ENCODE measurements at regions not wholly inside any gene's neighbourhood (a gene's known extent, or its start where the extent isn't known, plus 50 kb on each side); places are given as distances from the start of the nearest gene placed in this dataset.
"Not testable (repeated sequence)": the region's sequence is repeated elsewhere in the genome, so short reads cannot be mapped to it uniquely, and the experiment has no call there.

DNA sequence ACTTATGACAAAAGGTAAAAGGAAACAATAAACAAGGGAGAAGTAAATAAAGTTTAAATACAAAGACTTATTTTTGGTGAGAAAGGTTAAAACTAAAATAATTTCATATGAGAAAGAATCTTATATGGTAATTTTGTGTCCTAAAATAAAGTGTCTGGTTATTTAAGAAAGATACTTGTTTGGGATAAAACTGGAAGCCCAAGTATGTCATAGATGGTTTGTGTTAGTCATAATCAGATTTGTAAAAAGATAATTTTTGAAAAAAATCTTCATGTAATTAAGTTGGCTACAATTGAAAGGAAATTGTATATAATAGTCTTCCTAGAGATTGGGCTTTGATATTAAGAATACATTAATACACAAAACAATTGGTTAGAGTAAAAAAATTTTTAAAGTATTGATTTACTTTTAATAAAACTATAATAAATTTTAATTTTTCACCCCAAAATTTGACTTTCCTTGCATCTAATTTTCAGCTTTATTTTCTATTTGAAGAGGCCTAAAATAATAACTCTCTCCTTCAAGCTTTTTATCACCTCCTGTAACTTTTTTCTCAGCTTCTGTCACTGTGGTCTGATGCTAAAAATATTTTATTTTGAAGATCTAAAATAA is 315.6 kb downstream of the SLITRK5 start:
- no peak for DNase-seq

DNA sequence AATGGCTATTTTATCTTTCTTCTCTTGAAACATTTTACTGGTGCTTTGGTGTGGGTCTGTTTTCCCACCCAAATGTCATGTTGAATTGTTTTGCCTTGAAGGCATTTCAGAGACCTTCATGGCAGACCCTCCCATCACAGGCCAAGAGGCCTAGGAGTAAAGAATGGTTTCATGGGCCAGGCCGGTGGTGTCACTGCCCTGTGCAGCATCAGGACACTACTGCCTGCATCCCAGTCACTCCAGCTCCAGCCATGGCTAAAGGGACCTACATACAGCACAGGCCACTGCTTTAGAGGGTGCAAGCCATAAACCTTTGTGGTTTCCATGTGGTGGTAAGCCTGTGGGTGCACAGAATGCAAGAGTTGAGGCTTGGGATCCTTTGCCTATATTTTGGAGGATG is 326.9 kb downstream of the SLITRK5 start:
- no peak for DNase-seq

DNA sequence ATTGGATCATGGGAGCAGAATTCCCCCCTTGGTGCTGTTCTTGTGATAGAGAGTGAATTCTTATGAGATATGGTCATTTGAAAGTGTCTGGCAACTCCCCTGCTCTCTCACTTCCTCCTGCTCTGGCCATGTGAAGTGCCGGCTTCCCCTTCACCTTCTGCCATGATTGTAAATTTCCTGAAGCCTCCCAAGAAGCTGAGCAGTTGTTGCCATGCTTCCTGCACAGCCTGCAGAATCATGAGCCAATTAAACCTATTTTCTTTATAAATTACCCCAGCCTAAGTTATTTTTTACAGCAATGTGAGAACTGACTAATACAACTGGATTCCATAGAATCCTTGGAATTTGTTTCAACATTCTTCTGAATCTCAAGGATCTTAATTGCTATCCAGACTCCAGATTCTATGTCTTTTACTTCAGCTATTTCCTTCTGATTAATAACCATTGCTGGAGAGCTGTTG is 328.1 kb downstream of the SLITRK5 start:
- no peak for DNase-seq

DNA sequence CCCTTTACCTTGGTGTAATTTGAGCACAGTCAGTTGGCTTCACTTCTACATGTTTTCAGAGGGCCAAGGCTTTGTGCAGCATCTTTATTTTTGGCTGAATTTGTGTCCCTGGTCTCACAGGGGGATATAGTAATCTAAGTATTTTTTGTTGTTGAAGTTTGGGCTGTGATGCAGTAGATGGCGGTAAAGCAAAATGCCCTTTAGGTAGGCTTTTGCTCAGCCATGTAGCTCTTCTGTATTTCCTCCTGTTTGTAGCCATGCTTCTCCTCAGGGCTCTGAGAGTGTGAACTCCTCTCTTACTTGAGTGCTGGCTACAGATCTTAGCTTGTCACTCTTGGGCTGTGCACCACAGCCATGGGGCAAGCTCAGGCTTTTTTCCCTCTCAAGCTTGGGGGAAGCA is 328.6 kb downstream of the SLITRK5 start:
- no peak for DNase-seq

DNA sequence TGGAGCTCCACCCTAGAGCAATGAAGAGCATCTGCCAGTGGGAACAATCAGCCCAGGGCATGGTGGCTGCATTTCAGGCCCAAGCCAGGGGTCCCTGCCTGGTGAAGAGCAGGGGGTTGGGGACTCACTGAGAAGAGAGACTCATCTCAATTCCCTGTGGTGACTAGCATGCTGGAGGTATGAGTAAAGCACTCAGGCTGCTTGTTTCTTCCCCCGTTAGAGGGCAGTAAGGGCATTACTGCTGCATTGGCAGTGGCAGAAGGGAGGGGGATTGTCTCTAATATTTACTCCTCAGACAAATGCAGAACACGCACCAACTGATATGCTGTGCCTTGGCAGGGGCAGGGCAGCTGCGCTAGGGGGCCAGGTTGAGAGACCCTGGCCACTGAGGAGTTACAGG is 329.1 kb downstream of the SLITRK5 start:
- DNase-seq = no peak

DNA sequence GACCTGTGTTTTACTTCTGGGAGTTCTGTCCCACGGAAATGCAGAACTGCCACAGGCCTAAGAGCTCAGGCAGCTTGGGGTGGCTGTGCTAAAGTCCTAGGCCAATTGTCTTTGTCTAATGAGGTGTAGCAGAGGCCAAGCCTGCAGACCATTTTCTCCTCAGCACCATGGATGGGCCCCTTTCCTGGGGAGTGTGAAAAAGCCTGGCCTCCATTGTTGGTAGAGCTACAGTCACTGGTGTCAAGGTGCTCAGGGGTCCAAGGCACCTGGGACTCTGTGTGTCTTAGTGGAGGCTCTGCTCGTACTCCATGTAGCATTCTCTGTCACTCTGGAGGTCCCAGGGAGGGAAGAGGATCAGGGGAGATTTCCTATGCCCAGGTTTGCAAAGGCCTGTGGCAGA is 329.6 kb downstream of the SLITRK5 start:
- no peak for DNase-seq

DNA sequence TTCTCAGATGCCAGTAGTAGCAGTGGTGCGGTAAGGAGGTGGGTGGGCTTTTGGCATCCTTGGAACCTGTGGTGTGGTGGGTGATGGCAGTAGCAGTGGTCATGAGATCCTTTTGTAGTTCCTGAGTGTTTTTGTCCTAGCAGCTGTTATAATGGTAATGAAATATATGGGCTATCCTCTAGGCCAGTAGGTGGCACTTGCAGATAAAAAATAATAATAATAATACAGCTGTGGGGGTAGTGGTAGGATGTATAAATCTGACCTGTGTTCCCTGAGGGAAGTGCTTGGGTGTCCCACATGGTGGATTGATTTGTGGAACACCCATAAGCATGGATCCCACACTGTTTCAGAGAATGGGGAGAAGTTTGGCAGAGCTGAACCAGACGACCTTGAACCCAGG is 334.0 kb downstream of the SLITRK5 start:
- no peak for DNase-seq

DNA sequence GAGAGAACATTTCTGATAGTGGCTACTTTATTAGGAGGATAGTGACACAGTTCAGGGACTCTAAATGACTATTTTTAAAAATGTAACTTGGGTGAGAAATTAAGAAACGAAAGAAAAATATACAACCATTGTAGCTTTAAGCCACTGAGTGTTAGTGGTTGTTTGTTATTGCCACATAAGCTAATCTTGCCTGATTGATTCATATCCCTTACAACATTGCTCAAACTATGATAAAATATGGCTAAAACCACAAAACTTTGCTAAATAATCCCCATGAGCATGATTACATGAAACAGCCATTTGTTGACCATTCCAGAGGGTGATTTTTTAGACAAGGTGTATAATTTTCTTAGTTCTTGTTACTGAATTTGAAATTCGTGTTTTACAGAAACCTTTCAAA is 343.4 kb downstream of the SLITRK5 start:
- DNase-seq = no peak

DNA sequence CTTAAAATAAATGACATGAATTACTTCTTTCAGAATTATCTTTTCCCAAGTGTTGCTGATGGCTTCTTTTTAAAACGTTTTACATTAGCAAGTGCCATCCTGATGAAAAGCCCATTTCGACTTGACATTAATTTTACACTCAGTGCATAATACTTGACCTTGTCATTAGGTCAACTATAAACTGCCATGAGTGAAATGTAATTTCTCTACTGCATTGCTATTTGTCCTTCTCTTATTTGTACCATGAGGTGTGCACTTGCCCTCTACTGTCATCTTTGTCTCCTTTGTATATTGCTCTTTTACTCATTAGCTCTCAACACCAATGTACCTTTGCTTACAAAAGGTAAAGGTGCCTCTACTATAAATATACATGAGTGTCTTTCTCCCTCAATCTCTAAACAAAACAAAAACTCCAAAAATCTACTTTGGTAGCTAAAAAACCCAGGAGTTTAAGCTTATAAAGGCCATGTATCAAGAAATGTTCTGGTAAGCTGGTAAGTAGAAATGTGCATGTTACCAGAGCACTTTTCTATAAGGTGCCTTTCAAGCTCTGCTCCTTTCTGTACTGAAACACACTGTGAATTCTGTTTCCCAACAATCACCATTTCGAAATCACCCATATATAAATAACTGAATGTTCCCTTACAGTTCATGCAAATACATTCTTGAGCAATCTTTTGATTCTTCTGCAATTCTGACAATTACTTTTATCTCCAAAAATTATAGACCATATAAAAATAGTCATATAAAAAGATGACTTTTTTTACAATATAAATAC is 351.4 kb downstream of the SLITRK5 start:
- no peak for DNase-seq

DNA sequence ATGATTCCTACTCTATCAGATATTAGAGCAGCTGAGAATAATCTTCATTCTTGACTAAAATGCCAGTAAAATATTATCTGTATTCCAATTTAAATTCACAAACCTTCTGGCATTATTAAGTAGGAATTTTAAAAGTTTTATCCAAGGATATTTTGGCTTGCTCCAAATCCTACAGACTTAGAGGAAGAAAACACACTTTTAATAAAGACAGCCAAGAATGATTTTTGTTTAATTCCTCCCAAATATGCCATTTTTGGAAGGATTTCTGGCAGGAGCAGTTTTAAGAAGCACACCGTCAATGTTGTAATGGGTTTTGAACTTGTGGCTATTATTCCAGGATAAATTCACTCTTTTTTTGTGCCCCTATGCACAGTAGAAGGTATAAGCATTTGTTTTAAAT is 355.1 kb downstream of the SLITRK5 start:
- no peak for DNase-seq

DNA sequence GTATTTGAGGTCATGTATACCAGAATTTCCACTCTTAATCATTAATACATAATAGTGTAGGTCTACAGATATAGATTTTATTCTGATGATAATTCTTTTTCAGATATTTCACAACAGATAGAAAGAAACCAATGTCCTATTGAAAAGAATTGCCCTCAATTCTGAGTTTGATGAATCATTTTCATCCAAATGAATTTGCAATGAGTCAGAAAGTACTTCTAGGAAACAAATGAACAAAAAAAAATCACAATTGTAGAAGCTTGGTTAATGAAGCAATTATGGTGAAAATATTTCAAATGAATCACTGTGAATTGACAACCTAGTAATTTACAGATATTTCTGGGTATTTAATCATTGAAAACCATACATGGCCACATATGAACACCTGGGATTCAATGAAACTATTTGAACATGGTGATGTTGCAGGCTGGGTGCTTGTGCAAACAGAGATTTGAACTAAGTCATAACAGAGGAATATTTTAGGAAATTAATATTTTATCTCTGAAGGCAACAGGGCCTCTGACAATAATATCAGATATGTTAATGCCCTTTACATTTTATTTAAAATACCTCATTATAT is 360.9 kb downstream of the SLITRK5 start:
- DNase-seq = no peak

DNA sequence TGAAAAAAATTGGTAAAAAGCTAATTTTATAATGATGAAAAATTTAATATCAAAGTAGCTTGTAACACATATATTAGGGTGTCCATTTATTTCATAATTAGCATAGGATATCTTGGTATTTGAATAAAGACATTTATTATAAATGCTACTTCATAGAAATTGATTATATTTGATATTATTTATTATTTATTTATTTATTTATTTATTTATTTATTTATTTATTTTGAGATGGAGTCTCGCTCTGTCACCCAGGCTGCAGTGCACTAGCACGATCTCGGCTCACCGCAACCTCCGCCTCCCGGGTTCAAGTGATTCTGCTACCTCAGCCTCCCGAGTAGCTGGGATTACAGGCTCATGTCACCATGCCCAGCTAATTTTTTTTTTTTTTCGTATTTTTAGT is 365.0 kb downstream of the SLITRK5 start:
- DNase-seq = not testable (repeated sequence)

DNA sequence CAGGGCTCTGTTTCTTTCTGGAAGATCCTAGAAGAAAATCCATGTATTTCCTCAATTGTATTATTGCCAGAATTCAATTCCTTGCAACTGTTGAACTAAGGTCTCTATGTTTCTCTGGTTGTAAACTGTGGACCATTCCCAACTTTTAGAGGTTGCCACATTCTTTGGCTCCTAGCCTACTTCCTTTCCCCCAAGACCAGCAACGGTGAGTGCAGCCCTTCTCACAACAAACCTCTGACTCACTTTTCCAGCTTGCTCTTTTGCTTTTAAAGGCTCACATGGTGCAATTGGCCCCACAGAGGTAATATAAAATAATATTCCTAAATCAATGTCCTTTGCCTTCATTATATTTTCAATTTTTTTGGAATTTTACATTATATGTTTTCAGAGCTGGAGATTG is 371.3 kb downstream of the SLITRK5 start:
- DNase-seq = no peak

DNA sequence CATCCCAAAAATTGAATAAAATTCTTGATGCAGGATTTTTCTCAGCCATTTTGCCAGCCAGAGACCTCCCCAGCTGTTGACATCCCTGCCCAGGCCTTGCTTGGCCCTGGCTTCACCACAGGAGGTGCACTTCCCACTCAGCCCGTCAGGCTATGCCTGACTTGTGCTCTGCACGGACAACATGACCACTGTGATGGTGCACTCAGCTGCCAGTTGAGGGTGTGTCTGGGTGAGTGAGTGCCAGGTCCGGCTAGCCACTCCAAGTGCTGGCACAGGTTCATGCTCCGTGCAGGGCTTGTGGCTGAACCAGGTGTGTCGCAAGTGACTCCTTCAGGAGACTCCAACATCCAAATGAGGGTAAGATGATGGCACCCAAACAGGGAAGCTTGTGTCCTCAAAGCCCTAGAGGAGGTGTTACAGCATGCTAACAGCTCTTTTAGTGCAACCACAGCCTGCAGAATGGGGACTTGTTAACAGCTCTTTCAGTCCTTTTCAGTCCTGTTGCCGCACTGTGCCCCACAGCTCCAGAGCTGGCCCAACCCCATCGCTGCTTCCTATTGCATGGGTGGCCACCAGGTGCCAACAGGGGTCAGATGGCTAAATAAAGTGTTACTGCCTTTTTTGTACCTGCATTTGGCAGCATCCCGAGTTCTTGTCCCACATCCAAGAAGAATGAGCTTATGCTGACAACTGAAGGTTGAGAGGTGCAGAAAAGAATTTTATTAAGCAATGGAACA is 380.7 kb downstream of the SLITRK5 start:
- DNase-seq = no peak

DNA sequence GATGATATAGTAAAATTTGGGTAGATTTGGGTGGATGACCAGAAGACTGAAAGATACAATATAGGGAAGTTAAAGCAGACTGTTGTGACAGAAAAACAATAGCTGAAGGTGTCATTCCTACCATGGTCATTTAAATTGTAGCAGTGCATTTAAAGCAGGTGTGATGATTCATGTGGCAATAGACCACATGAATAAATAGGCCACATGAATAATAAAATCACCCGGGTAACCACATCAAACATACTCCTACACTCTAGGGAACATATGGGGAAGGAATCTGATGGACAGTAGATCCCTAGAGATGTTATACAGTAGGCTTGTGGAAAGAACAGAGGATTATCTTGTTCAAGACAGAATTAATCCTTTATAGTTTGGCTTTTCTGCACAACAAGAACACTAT is 392.6 kb downstream of the SLITRK5 start:
- no peak for DNase-seq

DNA sequence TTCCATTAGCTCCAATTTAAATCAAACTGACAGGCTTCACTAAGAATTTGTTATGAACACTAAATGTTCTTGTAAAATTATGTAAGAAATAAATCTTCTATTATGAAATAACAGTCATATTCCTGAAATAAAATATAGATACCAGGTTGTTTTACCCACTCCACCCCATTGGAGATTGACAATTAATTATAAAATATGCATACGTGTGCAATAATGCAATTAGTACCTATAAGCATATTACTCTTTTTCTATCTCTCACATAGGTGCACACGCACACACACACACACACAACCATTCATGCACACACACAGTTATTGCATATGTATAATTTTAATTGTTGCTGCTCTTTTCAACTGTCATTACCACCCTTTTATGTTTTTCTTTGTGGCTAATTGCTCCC is 395.7 kb downstream of the SLITRK5 start:
- DNase-seq = no peak

DNA sequence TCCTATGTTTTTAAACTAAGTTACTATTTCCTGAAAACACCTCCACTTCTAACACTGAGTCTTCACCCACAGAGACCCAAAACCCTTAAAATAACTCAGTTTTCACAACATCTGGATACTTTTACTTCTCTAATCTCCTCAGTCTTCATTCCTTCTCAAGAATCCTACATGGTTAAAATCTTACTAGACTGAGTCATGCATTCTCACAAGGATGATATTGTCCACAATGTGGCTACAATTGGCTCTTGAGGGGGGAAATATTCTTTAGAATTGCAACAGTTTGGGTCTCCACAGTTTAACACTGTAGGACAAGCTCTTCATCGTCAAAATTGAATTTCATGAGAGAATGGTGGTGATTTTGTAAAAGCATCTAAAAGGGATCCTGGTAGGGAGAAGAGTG is 397.1 kb downstream of the SLITRK5 start:
- DNase-seq = no peak

DNA sequence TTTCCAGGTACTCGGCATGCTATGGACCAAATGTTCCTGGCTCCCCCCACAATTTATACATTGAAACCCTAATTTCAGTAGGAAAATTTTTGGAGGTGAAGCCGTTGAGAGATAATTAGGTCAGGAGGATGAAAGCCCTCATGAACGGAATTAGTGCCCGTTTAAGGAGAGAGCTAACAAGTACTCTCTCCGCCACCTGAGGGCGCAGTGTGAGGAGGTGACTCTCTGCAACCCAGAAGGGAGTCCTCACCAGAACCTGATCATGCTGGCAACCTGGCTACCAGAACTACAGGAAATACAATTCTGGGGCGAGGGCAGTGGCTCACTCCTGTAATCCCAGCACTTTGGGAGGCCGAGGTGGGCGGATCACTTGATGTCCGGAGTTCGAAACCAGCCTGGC is 397.8 kb downstream of the SLITRK5 start:
- no peak for DNase-seq

DNA sequence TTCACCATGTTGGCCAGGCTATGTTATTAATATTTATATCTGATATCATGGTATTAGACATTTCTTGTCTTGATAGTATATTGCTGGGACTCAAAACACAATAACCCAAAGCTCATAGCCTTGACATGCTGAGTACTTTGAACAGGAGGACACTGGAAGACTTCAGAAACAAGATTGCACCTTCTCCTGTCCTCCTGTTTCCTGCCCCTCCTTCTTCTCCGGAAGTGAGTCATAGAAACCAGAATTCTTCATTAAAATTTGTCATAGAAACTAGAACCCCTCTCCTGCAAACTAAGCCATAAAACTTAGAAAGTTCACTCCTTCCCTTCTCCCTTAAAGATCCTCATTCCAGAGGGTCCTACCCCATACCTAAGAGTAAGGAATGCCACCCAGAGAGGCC is 400.2 kb downstream of the SLITRK5 start:
- DNase-seq = no peak

DNA sequence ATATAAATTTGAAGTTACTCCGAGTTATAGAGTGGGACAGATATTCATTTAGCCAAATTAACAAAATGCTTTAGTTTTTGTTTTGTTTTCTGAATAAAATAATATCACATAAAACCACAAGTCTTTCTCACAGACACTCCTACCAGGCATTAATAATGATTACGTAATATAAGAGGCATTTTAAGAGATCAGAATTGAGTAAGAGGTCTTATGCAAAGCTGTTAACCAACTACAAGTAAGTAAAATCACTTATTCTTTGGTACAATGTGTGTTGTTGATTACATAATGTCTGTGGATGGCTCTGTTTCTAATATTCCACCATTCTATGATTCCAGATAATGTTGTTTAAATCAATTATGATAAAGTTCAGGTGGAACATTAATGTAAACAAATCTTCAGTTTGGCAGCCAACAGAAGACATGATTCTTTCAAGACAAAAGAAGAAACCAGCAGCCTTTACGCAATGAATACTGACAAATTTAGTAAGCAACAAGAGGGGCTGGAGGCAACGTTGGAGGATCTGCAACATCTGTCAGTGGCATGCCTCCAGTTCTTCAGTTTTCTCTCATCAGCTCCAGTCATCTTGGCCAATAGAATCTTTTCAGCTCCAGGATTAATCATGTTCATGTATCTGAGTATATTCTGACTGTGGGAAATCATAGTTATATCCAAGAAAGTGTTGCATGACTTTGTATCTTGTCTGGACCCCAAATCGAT is 403.8 kb downstream of the SLITRK5 start:
- DNase-seq = no peak

DNA sequence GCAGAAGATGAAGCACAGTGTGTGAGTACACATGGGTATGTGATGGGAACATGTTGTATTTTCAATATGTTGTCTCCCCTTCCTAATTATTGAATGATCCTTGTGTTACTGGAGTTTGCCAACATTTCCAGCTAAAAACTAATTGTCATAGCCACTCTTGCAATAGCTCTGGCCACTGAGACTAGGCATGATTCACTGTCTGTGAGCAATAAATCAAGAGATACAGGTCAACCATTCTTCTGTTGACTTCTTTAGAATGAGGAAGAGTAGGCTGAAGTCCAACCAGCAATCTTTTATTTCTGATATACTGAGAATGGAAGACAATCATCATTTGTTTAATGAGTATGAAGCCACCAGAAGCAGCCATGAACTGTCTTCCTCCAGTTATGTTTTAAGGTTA is 413.9 kb downstream of the SLITRK5 start:
- DNase-seq = no peak

DNA sequence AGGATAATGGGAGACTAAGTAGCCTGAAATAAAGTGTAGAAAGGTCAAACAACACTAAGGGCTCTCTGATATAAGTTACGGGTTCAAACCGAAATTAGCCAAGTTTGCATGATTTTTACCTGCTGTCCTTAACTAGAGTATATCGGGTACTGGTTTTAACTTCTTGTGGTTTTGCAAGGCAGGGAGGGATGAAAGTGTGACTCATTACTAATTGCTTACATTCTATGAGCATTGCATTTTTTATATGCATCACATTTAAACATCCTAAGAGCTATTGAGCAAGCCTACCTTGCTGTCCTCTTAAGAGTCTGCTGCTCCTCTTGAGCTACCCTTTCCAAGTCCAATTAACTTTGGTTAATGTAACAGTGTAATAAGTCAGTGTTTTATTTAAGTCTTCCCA is 415.4 kb downstream of the SLITRK5 start:
- DNase-seq = no peak

DNA sequence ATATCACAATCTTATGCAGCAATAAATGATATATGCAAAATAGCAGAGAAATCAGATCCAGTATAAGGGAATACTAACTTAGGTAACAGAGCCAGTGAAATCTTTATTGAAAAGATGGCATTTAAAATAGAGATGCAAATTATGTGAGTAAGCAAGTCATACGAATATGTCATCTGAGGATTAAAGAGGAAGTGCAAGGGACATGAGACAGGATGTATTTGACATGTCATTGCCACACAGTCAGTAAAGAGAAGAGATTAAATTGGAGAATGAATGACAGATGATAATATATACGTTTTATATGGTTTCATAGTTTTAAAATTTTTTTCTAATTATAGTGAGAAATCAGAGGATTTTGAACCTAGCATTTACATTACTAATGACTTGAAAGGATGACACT is 426.4 kb downstream of the SLITRK5 start:
- DNase-seq = no peak

All from DMS79 (cell line).